CD8-positive, alpha-beta memory T cell (primary cell): ENCODE measurements at regions not wholly inside any gene's neighbourhood (a gene's known extent, or its start where the extent isn't known, plus 50 kb on each side); places are given as distances from the start of the nearest gene placed in this dataset.

ENCODE experiments used
- CTCF ChIA-PET: fragments of 350-600 bp; sonication (Branson Sonifier 250); formaldehyde crosslinking; loops from one replicate; lab custom pipeline; 2021; ENCODE audit warnings: antibody characterized with exemption; lab: Charles Lee
- POLR2A ChIA-PET: fragments of 350-600 bp; sonication (Branson Sonifier 250); formaldehyde crosslinking; loops from one replicate; lab custom pipeline; 2021; ENCODE audit warnings: antibody characterized with exemption; lab: Charles Lee
- DNase-seq, 5 donors: peaks; one replicate each; pipeline versions ENCODE4 v3.0.0 to v3.0.0-alpha.2; 2020 to 2022; ENCODE audit warnings: mixed read lengths in 1 of 5
- H3K27ac ChIP-seq: one replicate; pipeline ENCODE4 v1.7.0; 2013; ENCODE audit warnings: low read depth, mild to moderate bottlenecking, low read length, moderate library complexity
- H3K27me3 ChIP-seq: 2 replicates; pipeline ENCODE4 v1.7.0; 2013; ENCODE audit warnings: low read length, mild to moderate bottlenecking; ENCODE audit not compliant: insufficient read depth, poor library complexity, severe bottlenecking
- H3K36me3 ChIP-seq: 2 replicates; pipeline ENCODE4 v1.7.0; 2013; ENCODE audit warnings: mild to moderate bottlenecking, low read length, moderate library complexity; ENCODE audit not compliant: insufficient read depth
- H3K4me1 ChIP-seq: 2 replicates; pipeline ENCODE4 v1.7.0; 2013; ENCODE audit warnings: mild to moderate bottlenecking, low read length, moderate library complexity; ENCODE audit not compliant: insufficient read depth
- H3K4me3 ChIP-seq: 2 replicates; pipeline ENCODE4 v1.7.0; 2013; ENCODE audit warnings: mild to moderate bottlenecking, low read length
- H3K9me3 ChIP-seq: 2 replicates; pipeline ENCODE4 v1.7.0; 2013; ENCODE audit warnings: mild to moderate bottlenecking, low read length
- H3K27ac Mint-ChIP-seq, 8 donors: one replicate each; pipeline ENCODE4 v1.8.0; 2020 to 2021; ENCODE audit warnings: mixed read lengths in 8 of 8, mild to moderate bottlenecking in 6 of 8, inconsistent platforms in 3 of 8, moderate library complexity in 3 of 8
- H3K27me3 Mint-ChIP-seq, 2 donors: one replicate each; pipeline ENCODE4 v1.8.0; 2020 to 2021; ENCODE audit warnings: mixed read lengths in 2 of 2, mild to moderate bottlenecking in 1 of 2, moderate library complexity in 1 of 2
- H3K36me3 Mint-ChIP-seq, 3 donors: one replicate each; pipeline ENCODE4 v1.8.0; 2020 to 2021; ENCODE audit warnings: mixed read lengths in 3 of 3, inconsistent platforms in 1 of 3, mild to moderate bottlenecking in 1 of 3
- H3K4me1 Mint-ChIP-seq, 3 donors: one replicate each; pipeline ENCODE4 v1.8.0; 2020 to 2021; ENCODE audit warnings: mixed read lengths in 3 of 3, inconsistent platforms in 1 of 3, mild to moderate bottlenecking in 1 of 3
- H3K4me3 Mint-ChIP-seq, 7 donors: one replicate each; pipeline ENCODE4 v1.8.0; 2020 to 2021; ENCODE audit warnings: mixed read lengths in 7 of 7, mild to moderate bottlenecking in 6 of 7, moderate library complexity in 4 of 7, inconsistent platforms in 2 of 7
- H3K9me3 Mint-ChIP-seq, 5 donors: one replicate each; pipeline ENCODE4 v1.8.0; 2020 to 2022; ENCODE audit warnings: mixed read lengths in 5 of 5, mild to moderate bottlenecking in 3 of 5, moderate library complexity in 2 of 5, inconsistent platforms in 1 of 5

DNA sequence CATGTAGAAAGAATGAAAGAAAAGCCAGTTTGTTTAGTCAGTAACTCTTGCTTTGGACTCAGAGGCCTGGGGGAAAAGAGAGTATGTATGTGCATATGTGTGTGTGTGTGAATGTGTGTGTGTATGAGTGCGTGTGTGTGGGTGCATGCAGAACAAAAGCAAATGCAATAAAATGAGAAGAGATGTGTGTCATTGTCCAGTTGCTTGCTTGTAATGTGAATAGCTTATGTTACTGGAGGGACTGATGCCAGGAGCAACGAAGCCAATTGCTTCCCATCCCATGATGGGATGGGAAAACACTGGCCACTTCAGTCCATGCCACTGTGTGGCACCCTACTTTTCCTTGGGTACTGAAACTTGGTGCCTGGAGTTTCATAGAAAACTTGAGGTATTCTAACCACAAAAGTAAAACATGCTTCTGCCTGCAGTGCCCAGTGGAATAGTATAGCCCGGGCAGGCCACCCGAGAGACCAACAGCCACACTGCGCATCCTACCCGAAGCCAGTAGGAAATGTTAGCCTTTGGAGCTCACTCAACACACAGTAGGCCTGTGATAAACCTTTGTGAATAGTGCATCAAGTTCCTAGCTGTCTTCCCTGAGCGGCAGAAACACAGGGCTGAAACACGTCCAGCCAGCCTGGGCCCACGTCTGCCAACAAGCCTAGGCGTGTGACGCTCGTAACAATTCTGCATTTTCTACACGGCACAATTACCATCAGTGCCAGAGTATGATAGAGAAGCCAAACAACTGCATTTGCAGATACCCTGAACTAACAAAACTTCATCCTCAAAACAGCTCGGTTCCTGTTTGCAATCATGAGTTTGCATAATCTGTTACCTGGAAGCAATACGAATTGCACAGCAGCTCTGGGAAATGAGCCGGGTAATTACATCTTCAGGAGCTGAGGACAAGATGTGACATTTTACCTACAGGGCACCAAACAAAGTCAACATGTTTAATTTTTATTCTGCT lies 198.1 kb downstream of the SYK start:
- no peaks in the 10 kb centered on the region for H3K36me3 ChIP-seq
- DNase-seq = no peak
- no peaks in the 10 kb centered on the region for H3K27me3 ChIP-seq
- CTCF ChIA-PET = no interaction called here
- H3K4me3 Mint-ChIP-seq = no peak overlapping the region
- POLR2A ChIA-PET = no interaction called here
- no peaks in the 10 kb centered on the region for H3K9me3 ChIP-seq
- no peaks in the 10 kb centered on the region for H3K4me1 ChIP-seq
- H3K27ac ChIP-seq = no peak overlapping the region
- H3K27me3 Mint-ChIP-seq = peaks cover 13 to 16% of the 10 kb centered on the region in 2 donors
- no peaks in the 10 kb centered on the region for H3K4me1 Mint-ChIP-seq
- H3K4me3 ChIP-seq = no peak overlapping the region
- H3K9me3 Mint-ChIP-seq = no peaks in the 10 kb centered on the region
- no peaks in the 10 kb centered on the region for H3K36me3 Mint-ChIP-seq
- no peak overlapping the region for H3K27ac Mint-ChIP-seq

DNA sequence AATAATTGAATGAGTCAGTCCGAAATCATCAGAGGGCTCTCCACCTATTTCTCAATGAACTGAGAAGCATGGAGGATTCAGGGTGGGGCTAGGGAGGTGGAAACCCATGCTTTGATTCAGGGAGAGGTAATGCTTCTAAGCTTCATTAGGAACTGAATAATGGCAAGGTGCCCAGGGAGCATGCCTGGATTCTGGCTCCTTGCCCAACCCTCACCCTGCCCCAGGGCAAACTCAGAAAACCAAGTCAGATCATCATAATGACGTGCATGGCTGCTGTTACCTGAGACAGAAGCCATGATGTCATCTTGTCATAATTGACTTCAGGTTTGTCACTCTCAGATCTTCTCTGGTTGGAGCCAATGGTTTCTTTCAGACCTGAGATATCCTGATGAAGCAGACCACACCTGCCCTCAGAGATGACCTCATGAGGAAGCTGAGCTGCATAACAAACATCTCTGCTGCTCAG lies 199.6 kb downstream of the SYK start:
- Mint-ChIP-seq H3K4me1 (no peaks in the 10 kb centered on the region), H3K36me3 (peaks cover 0 to 2% (median 0%) of the 10 kb centered on the region in 3 donors), H3K27me3 (peaks cover 9 to 11% of the 10 kb centered on the region in 2 donors), H3K9me3 (no peaks in the 10 kb centered on the region), H3K27ac (no peak overlapping the region), H3K4me3 (no peak overlapping the region)
- ChIA-PET CTCF (no interaction called here), POLR2A (no interaction called here)
- no peaks in the 10 kb centered on the region for H3K27me3 ChIP-seq
- no peak overlapping the region for H3K27ac ChIP-seq
- H3K9me3 ChIP-seq = no peaks in the 10 kb centered on the region
- H3K36me3 ChIP-seq = no peaks in the 10 kb centered on the region
- DNase-seq = no peak
- H3K4me3 ChIP-seq = no peak overlapping the region
- H3K4me1 ChIP-seq = no peaks in the 10 kb centered on the region

DNA sequence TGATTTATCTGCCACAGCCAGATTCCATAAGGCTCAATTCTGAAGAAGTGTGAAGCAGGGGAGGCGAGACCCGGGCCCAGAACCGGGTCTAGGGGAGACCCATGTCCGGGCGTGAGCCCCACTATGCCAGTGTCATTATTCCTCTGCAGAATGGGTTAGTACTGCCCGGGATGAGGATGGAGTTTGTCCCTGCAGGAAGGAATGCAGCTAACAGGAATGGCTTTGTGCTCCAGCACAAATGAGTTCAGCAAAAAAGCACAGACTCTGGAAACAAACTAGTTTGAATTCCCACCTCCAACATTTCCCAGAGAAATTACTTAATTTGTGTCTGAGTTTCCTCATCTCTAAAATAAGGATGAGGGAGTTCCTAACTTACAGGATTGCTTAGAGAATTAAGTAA lies 202.9 kb downstream of the SYK start:
- no peaks in the 10 kb centered on the region for H3K27me3 Mint-ChIP-seq
- H3K4me1 Mint-ChIP-seq = no peaks in the 10 kb centered on the region
- Histone ChIP-seq H3K27ac (no peak overlapping the region), H3K4me1 (no peaks in the 10 kb centered on the region), H3K36me3 (no peaks in the 10 kb centered on the region), H3K4me3 (no peak overlapping the region), H3K27me3 (no peaks in the 10 kb centered on the region), H3K9me3 (no peaks in the 10 kb centered on the region)
- no peak overlapping the region for H3K4me3 Mint-ChIP-seq
- peak overlapping the region in 1 of 8 donors; percentile 41 for H3K27ac Mint-ChIP-seq
- ChIA-PET POLR2A (no interaction called here), CTCF (interaction anchor here (1.0 to 1.1 kb wide), 2 partner anchors 22 to 421 kb away, joined by 3 read pairs; no protein-coding TSS in a partner anchor)
- peaks cover 0 to 2% (median 0%) of the 10 kb centered on the region in 3 donors for H3K36me3 Mint-ChIP-seq
- H3K9me3 Mint-ChIP-seq = no peaks in the 10 kb centered on the region
- no peak for DNase-seq

DNA sequence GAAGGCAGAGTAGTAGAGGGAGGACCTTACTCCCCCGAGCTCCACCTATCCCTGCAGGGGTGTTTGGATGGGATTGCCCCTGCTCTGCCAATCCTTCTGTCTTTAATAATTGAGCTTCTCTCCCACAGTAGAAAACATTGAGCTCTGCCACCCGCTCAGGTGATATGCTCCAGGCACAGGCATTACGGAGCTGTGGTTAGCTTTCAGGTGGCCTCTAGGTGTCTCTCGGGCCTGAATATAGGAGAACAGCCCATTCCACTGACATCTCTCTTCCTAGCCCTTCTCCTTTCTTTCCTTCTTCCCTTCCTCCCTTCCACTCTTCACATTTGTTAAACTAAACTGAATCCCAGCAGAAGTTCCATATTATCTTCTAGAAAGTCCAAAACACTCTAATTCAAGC lies 203.4 kb downstream of the SYK start:
- H3K27ac ChIP-seq = no peak overlapping the region
- no peak for DNase-seq
- Mint-ChIP-seq H3K36me3 (peaks cover 0 to 2% (median 0%) of the 10 kb centered on the region in 3 donors), H3K27ac (no peak overlapping the region), H3K4me3 (no peak overlapping the region), H3K9me3 (no peaks in the 10 kb centered on the region), H3K27me3 (no peaks in the 10 kb centered on the region), H3K4me1 (no peaks in the 10 kb centered on the region)
- CTCF ChIA-PET = interaction anchor here (1.0 to 1.1 kb wide), 2 partner anchors 23 to 421 kb away, joined by 3 read pairs; no protein-coding TSS in a partner anchor
- POLR2A ChIA-PET = no interaction called here
- H3K4me3 ChIP-seq = no peak overlapping the region
- no peaks in the 10 kb centered on the region for H3K36me3 ChIP-seq
- no peaks in the 10 kb centered on the region for H3K4me1 ChIP-seq
- no peaks in the 10 kb centered on the region for H3K27me3 ChIP-seq
- no peaks in the 10 kb centered on the region for H3K9me3 ChIP-seq

DNA sequence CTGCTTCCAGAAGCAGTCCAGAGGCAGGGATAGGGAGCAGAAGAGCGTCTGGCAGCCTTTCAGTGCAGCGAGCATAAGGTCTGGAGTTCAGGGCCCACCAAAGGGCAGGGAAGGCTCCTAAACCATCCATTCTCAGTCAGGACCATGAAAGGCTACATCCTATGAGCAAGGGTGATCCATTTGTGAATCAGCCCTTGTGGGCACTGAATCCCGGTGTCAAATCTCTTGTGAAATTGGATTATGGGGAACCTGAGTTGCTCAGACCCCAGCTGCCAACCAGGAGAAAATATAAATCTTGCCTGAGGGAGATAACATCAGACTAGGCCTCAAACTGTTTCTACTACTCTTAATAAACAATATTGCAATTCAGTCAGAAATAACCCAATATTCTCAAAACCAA lies 204.4 kb downstream of the SYK start:
- no peaks in the 10 kb centered on the region for H3K4me1 ChIP-seq
- no peak overlapping the region for H3K4me3 ChIP-seq

DNA sequence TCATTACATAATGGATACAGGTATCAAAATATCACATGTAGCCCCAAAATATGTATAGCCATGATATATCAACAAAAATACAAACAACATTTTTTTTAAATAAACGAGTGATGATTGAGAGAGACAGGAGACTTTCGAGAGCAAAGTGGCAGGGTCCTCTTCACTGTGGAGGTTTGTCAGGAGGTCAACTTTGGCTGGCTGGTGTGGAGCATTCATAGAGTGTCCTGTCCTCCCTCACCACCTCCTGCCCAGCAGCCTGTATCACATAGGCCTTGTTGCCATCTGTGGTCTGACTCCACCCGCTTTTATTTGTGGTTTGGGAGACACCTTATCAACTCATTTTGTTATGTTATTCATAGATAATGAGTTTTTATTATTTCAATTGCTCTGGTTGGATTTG lies 206.9 kb downstream of the SYK start:
- Mint-ChIP-seq H3K27ac (peak overlapping the region in 1 of 8 donors; percentile 20), H3K36me3 (peaks cover 0 to 13% (median 5%) of the 10 kb centered on the region in 3 donors), H3K27me3 (peaks cover 8 to 12% of the 10 kb centered on the region in 2 donors), H3K4me1 (no peaks in the 10 kb centered on the region), H3K9me3 (peaks cover 0 to 10% (median 8%) of the 10 kb centered on the region in 5 donors), H3K4me3 (no peak overlapping the region)
- no peak for DNase-seq
- no peaks in the 10 kb centered on the region for H3K36me3 ChIP-seq
- no peaks in the 10 kb centered on the region for H3K27me3 ChIP-seq
- no peaks in the 10 kb centered on the region for H3K9me3 ChIP-seq
- POLR2A ChIA-PET = no interaction called here
- H3K4me1 ChIP-seq = no peaks in the 10 kb centered on the region
- CTCF ChIA-PET = no interaction called here
- no peak overlapping the region for H3K4me3 ChIP-seq
- no peak overlapping the region for H3K27ac ChIP-seq

More for the DNA sequence above, 204.4 kb downstream of the SYK start:
- Histone ChIP-seq H3K9me3 (no peaks in the 10 kb centered on the region), H3K27me3 (no peaks in the 10 kb centered on the region), H3K27ac (no peak overlapping the region), H3K36me3 (no peaks in the 10 kb centered on the region)
- Mint-ChIP-seq H3K4me1 (no peaks in the 10 kb centered on the region), H3K4me3 (no peak overlapping the region), H3K9me3 (no peaks in the 10 kb centered on the region), H3K27ac (no peak overlapping the region), H3K36me3 (peaks cover 0 to 2% (median 0%) of the 10 kb centered on the region in 3 donors), H3K27me3 (no peaks in the 10 kb centered on the region)
- no peak for DNase-seq
- ChIA-PET POLR2A (no interaction called here), CTCF (no interaction called here)

DNA sequence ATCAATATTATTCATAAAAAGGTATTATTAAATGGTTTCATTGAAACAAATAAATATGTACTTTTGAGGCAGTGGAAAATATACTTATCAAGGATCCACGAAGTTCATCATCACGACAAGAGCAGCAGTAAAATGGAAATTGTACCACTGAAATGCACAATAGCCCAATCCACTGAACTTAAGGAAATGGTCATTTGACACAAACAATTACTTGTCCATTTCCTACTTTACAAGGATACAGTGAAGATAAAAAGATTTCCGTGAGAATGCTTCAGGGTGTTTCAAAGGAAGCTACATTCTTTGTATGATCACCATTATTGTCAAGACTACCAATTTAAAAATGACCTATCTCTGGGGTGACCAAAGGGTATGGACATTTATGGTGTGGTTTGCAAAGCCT lies 210.3 kb downstream of the SYK start:
- Mint-ChIP-seq H3K4me1 (no peaks in the 10 kb centered on the region), H3K36me3 (peaks cover 0 to 17% (median 3%) of the 10 kb centered on the region in 3 donors), H3K27me3 (peaks cover 12 to 33% of the 10 kb centered on the region in 2 donors), H3K27ac (no peak overlapping the region), H3K9me3 (peaks cover 3 to 10% (median 8%) of the 10 kb centered on the region in 5 donors), H3K4me3 (no peak overlapping the region)
- H3K9me3 ChIP-seq = no peaks in the 10 kb centered on the region
- H3K27me3 ChIP-seq = no peaks in the 10 kb centered on the region
- H3K4me1 ChIP-seq = no peaks in the 10 kb centered on the region
- H3K4me3 ChIP-seq = no peak overlapping the region
- POLR2A ChIA-PET = interaction anchor here (0.6 kb wide), 1 partner anchor 116 kb away, joined by 3 read pairs; no protein-coding TSS in a partner anchor
- no peaks in the 10 kb centered on the region for H3K36me3 ChIP-seq
- CTCF ChIA-PET = no interaction called here
- no peak for DNase-seq
- no peak overlapping the region for H3K27ac ChIP-seq
